ENCODE measurements at regions not wholly inside any gene's neighbourhood (a gene's known extent, or its start where the extent isn't known, plus 50 kb on each side); places are given as distances from the start of the nearest gene placed in this dataset.
A peak's percentile ranks its signal among the peaks of the same experiment; 100 is the strongest.

DNA sequence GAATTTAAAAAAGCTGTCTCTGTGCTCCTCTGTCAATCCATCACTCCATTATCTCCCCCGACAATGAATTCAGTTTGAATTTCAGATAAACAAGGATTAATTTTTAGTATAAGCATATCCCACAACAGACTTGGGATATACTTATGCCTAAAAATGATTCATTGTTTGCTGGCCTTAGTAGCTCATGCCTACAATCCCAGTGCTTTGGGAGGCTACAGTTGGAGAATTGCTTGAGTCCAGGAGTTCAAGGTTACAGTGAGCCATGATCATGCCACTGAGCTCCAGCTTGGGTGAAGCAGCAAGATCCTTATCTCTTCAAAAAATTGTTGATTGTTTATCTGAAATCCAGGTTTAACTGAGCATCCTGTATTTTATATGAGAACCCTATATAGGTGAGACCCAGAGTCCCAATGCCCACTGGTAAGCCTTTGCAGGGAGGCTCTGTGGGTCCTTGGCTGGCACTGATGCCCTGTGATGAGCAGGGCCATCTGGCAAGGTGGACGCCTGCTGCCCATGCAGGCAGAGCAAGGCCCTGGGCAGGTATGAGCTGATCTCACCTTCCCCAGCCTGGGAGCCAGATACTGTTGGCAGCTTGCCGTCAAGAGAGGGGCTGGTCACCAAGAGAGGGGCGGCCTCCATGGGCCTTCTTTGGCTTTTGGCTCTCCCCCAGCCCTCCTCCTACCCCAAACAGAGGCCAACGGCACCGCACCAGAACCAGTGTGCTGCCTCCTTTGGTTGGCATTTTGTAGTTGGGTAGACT lies 158.7 kb downstream of the SEC14L1 start (continued):
- TF ChIP-seq, protein P1, sequence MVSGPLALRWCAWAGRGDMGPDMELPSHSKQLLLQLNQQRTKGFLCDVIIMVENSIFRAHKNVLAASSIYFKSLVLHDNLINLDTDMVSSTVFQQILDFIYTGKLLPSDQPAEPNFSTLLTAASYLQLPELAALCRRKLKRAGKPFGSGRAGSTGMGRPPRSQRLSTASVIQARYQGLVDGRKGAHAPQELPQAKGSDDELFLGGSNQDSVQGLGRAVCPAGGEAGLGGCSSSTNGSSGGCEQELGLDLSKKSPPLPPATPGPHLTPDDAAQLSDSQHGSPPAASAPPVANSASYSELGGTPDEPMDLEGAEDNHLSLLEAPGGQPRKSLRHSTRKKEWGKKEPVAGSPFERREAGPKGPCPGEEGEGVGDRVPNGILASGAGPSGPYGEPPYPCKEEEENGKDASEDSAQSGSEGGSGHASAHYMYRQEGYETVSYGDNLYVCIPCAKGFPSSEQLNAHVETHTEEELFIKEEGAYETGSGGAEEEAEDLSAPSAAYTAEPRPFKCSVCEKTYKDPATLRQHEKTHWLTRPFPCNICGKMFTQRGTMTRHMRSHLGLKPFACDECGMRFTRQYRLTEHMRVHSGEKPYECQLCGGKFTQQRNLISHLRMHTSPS (CRISPR knock-in tag; IDR thresholded peaks at IDR 0.05; ENCODE audit: low read depth) = peak; percentile 6; the same call in 1 of the 2 replicates
- TF ChIP-seq, protein P2, sequence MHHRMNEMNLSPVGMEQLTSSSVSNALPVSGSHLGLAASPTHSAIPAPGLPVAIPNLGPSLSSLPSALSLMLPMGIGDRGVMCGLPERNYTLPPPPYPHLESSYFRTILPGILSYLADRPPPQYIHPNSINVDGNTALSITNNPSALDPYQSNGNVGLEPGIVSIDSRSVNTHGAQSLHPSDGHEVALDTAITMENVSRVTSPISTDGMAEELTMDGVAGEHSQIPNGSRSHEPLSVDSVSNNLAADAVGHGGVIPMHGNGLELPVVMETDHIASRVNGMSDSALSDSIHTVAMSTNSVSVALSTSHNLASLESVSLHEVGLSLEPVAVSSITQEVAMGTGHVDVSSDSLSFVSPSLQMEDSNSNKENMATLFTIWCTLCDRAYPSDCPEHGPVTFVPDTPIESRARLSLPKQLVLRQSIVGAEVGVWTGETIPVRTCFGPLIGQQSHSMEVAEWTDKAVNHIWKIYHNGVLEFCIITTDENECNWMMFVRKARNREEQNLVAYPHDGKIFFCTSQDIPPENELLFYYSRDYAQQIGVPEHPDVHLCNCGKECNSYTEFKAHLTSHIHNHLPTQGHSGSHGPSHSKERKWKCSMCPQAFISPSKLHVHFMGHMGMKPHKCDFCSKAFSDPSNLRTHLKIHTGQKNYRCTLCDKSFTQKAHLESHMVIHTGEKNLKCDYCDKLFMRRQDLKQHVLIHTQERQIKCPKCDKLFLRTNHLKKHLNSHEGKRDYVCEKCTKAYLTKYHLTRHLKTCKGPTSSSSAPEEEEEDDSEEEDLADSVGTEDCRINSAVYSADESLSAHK (CRISPR knock-in tag; IDR thresholded peaks at IDR 0.05; ENCODE audit: borderline replicate concordance) = no peak
- TF ChIP-seq RARA (CRISPR knock-in tag; IDR thresholded peaks at IDR 0.05) (peak; percentile 68), MXI1 (IDR thresholded peaks at IDR 0.05; ENCODE audit: borderline replicate concordance, low read depth, low read length) (peak; percentile 35; the same call in 1 of the 3 replicates), ZKSCAN5 (CRISPR knock-in tag; IDR thresholded peaks at IDR 0.05) (no peak), FOSL2 (CRISPR knock-in tag; IDR thresholded peaks at IDR 0.05) (peak; percentile 86), CCAR2 (optimal IDR thresholded peaks at IDR 0.05; ENCODE audit: low read depth, low read length) (no peak), TBX2 (CRISPR knock-in tag; IDR thresholded peaks at IDR 0.05; ENCODE audit: borderline replicate concordance) (no peak), PHF8 (CRISPR knock-in tag; IDR thresholded peaks at IDR 0.05) (no peak), DNMT3B (CRISPR knock-in tag; conservative IDR thresholded peaks at IDR 0.05) (0 out of 2 replicates have a peak, but pooled peaks have one; percentile 12), TGIF2 (CRISPR knock-in tag; IDR thresholded peaks at IDR 0.05) (no peak), ZNF431 (CRISPR knock-in tag; IDR thresholded peaks at IDR 0.05; ENCODE audit: borderline replicate concordance, low read depth) (no peak), SRY (CRISPR knock-in tag; IDR thresholded peaks at IDR 0.05) (0 out of 2 replicates have a peak, but pooled peaks have one; percentile 40), ZNF550 (CRISPR knock-in tag; IDR thresholded peaks at IDR 0.05; ENCODE audit: borderline replicate concordance) (no peak)
- TF ChIP-seq, protein P3, sequence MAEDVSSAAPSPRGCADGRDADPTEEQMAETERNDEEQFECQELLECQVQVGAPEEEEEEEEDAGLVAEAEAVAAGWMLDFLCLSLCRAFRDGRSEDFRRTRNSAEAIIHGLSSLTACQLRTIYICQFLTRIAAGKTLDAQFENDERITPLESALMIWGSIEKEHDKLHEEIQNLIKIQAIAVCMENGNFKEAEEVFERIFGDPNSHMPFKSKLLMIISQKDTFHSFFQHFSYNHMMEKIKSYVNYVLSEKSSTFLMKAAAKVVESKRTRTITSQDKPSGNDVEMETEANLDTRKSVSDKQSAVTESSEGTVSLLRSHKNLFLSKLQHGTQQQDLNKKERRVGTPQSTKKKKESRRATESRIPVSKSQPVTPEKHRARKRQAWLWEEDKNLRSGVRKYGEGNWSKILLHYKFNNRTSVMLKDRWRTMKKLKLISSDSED (CRISPR knock-in tag; IDR thresholded peaks at IDR 0.05) = no peak
- TF ChIP-seq, protein P4, sequence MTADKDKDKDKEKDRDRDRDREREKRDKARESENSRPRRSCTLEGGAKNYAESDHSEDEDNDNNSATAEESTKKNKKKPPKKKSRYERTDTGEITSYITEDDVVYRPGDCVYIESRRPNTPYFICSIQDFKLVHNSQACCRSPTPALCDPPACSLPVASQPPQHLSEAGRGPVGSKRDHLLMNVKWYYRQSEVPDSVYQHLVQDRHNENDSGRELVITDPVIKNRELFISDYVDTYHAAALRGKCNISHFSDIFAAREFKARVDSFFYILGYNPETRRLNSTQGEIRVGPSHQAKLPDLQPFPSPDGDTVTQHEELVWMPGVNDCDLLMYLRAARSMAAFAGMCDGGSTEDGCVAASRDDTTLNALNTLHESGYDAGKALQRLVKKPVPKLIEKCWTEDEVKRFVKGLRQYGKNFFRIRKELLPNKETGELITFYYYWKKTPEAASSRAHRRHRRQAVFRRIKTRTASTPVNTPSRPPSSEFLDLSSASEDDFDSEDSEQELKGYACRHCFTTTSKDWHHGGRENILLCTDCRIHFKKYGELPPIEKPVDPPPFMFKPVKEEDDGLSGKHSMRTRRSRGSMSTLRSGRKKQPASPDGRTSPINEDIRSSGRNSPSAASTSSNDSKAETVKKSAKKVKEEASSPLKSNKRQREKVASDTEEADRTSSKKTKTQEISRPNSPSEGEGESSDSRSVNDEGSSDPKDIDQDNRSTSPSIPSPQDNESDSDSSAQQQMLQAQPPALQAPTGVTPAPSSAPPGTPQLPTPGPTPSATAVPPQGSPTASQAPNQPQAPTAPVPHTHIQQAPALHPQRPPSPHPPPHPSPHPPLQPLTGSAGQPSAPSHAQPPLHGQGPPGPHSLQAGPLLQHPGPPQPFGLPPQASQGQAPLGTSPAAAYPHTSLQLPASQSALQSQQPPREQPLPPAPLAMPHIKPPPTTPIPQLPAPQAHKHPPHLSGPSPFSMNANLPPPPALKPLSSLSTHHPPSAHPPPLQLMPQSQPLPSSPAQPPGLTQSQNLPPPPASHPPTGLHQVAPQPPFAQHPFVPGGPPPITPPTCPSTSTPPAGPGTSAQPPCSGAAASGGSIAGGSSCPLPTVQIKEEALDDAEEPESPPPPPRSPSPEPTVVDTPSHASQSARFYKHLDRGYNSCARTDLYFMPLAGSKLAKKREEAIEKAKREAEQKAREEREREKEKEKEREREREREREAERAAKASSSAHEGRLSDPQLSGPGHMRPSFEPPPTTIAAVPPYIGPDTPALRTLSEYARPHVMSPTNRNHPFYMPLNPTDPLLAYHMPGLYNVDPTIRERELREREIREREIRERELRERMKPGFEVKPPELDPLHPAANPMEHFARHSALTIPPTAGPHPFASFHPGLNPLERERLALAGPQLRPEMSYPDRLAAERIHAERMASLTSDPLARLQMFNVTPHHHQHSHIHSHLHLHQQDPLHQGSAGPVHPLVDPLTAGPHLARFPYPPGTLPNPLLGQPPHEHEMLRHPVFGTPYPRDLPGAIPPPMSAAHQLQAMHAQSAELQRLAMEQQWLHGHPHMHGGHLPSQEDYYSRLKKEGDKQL (CRISPR knock-in tag; IDR thresholded peaks at IDR 0.05; ENCODE audit: low read depth) = no peak
- TF ChIP-seq, protein P5, sequence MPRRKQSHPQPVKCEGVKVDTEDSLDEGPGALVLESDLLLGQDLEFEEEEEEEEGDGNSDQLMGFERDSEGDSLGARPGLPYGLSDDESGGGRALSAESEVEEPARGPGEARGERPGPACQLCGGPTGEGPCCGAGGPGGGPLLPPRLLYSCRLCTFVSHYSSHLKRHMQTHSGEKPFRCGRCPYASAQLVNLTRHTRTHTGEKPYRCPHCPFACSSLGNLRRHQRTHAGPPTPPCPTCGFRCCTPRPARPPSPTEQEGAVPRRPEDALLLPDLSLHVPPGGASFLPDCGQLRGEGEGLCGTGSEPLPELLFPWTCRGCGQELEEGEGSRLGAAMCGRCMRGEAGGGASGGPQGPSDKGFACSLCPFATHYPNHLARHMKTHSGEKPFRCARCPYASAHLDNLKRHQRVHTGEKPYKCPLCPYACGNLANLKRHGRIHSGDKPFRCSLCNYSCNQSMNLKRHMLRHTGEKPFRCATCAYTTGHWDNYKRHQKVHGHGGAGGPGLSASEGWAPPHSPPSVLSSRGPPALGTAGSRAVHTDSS (CRISPR knock-in tag; conservative IDR thresholded peaks at IDR 0.05) = no peak

Measured in HepG2 (cell line).